WTC11 (cell line): ENCODE measurements at regions not wholly inside any gene's neighbourhood (a gene's known extent, or its start where the extent isn't known, plus 50 kb on each side); places are given as distances from the start of the nearest gene placed in this dataset.

Source experiments
- ATAC-seq: fragments of 200-7000 bp; cut with Tn5 transposase; 2 replicates; pipeline ENCODE4 v1.10.0; 2021; ENCODE audit warnings: mild to moderate bottlenecking, moderate library complexity
- CTCF ChIA-PET: fragments of 300-600 bp; sonication (Branson Sonifier 250); formaldehyde crosslinking; loops from one replicate; lab custom pipeline; 2021; ENCODE audit warnings: antibody characterized with exemption; lab: Charles Lee
- POLR2A ChIA-PET: fragments of 350-600 bp; sonication (Branson Sonifier 250); formaldehyde crosslinking; loops from one replicate; lab custom pipeline; 2021; ENCODE audit warnings: antibody characterized with exemption; lab: Charles Lee
- DNase-seq: peaks from one replicate; pipeline ENCODE4 v3.0.0; 2021; ENCODE audit warnings: low spot score
- H3K27ac Mint-ChIP-seq: 2 replicates; pipeline ENCODE4 v1.8.0; 2021; ENCODE audit warnings: mixed read lengths
- H3K27me3 Mint-ChIP-seq: 2 replicates; pipeline ENCODE4 v1.8.0; 2021; ENCODE audit warnings: low read depth, mild to moderate bottlenecking, moderate library complexity, mixed read lengths
- H3K36me3 Mint-ChIP-seq: 2 replicates; pipeline ENCODE4 v1.8.0; 2021; ENCODE audit warnings: mixed read lengths
- H3K4me1 Mint-ChIP-seq: 2 replicates; pipeline ENCODE4 v1.8.0; 2022; ENCODE audit warnings: mixed read lengths
- H3K4me3 Mint-ChIP-seq: 2 replicates; pipeline ENCODE4 v1.8.0; 2021; ENCODE audit warnings: mild to moderate bottlenecking, moderate library complexity, mixed read lengths
- H3K9me3 Mint-ChIP-seq: 2 replicates; pipeline ENCODE4 v1.8.0; 2021; ENCODE audit warnings: mixed read lengths
- AR ChIP-seq: fragments of 250-450 bp; sonication (Bioruptor Pico); IDR thresholded peaks from 2 replicates; pipeline ENCODE4 v1.9.0; 2021; ENCODE audit warnings: mild to moderate bottlenecking
- ATF6 ChIP-seq: sonication (generic); formaldehyde crosslinking; IDR thresholded peaks from 2 replicates; pipeline ENCODE4 v1.8.1; 2023; ENCODE audit warnings: mild to moderate bottlenecking, missing genetic modification reagents
- E2F1 ChIP-seq: sonication (generic); formaldehyde crosslinking; IDR thresholded peaks from 2 replicates; pipeline ENCODE4 v1.8.0; 2022; ENCODE audit warnings: mild to moderate bottlenecking, missing genetic modification reagents
- E2F5 ChIP-seq: sonication (generic); formaldehyde crosslinking; IDR thresholded peaks from 2 replicates; pipeline ENCODE4 v1.8.1; 2022; ENCODE audit warnings: mild to moderate bottlenecking, moderate library complexity, missing genetic modification reagents
- ESRRA ChIP-seq: sonication (generic); formaldehyde crosslinking; IDR thresholded peaks from 2 replicates; pipeline ENCODE4 v1.8.1; 2022; ENCODE audit warnings: mild to moderate bottlenecking, missing genetic modification reagents, borderline replicate concordance
- FOXJ3 ChIP-seq: sonication (generic); formaldehyde crosslinking; IDR thresholded peaks from 2 replicates; pipeline ENCODE4 v1.9.0; 2021; ENCODE audit warnings: missing genetic modification reagents, mild to moderate bottlenecking, borderline replicate concordance
- GRHL2 ChIP-seq: fragments of 250-450 bp; sonication (Bioruptor Pico); IDR thresholded peaks from 2 replicates; pipeline ENCODE4 v1.8.0; 2022; ENCODE audit warnings: mild to moderate bottlenecking, moderate library complexity; ENCODE audit not compliant: insufficient replicate concordance, severe bottlenecking
- JAZF1 ChIP-seq: fragments of 250-450 bp; sonication (Bioruptor Pico); IDR thresholded peaks from 2 replicates; pipeline ENCODE4 v1.9.0; 2021; ENCODE audit warnings: moderate library complexity, mild to moderate bottlenecking, inconsistent platforms
- MLX ChIP-seq: sonication (generic); formaldehyde crosslinking; IDR thresholded peaks from 2 replicates; pipeline ENCODE4 v1.8.1; 2023; ENCODE audit warnings: mild to moderate bottlenecking, missing genetic modification reagents, moderate library complexity
- NFATC4 ChIP-seq: fragments of 250-450 bp; sonication (Bioruptor Pico); IDR thresholded peaks from 2 replicates; pipeline ENCODE4 v1.9.0; 2021; ENCODE audit warnings: mild to moderate bottlenecking
- NR1H2 ChIP-seq: sonication (generic); formaldehyde crosslinking; IDR thresholded peaks from 2 replicates; pipeline ENCODE4 v1.9.0; 2021; ENCODE audit warnings: mild to moderate bottlenecking, moderate library complexity, missing genetic modification reagents
- OVOL2 ChIP-seq: fragments of 250-450 bp; sonication (Bioruptor Pico); IDR thresholded peaks from 2 replicates; pipeline ENCODE4 v1.9.0; 2021; ENCODE audit warnings: mild to moderate bottlenecking, borderline replicate concordance
- RORB ChIP-seq: fragments of 250-450 bp; sonication (Bioruptor Pico); IDR thresholded peaks from 2 replicates; pipeline ENCODE4 v1.9.0; 2021; ENCODE audit warnings: mild to moderate bottlenecking
- SMAD4 ChIP-seq: sonication (generic); formaldehyde crosslinking; IDR thresholded peaks from 2 replicates; pipeline ENCODE4 v1.8.0; 2022; ENCODE audit warnings: mild to moderate bottlenecking, missing genetic modification reagents
- SOX15 ChIP-seq: fragments of 250-450 bp; sonication (Bioruptor Pico); IDR thresholded peaks from 2 replicates; pipeline ENCODE4 v1.9.0; 2021; ENCODE audit warnings: mild to moderate bottlenecking
- STAT6 ChIP-seq: sonication (generic); formaldehyde crosslinking; conservative IDR thresholded peaks from 2 replicates; pipeline ENCODE4 v1.8.1; 2023; ENCODE audit warnings: mild to moderate bottlenecking, low read depth, missing genetic modification reagents, moderate library complexity
- TP53 ChIP-seq: sonication (generic); formaldehyde crosslinking; IDR thresholded peaks from 2 replicates; pipeline ENCODE4 v1.8.1; 2023; ENCODE audit warnings: mild to moderate bottlenecking, missing genetic modification reagents
- USF1 ChIP-seq: sonication (generic); formaldehyde crosslinking; IDR thresholded peaks from 2 replicates; pipeline ENCODE4 v1.8.0; 2022; ENCODE audit warnings: mild to moderate bottlenecking, missing genetic modification reagents
- ZMAT4 ChIP-seq: fragments of 250-450 bp; sonication (Bioruptor Pico); IDR thresholded peaks from 2 replicates; pipeline ENCODE4 v1.9.0; 2021; ENCODE audit warnings: mild to moderate bottlenecking
- ZNF671 ChIP-seq: fragments of 250-450 bp; sonication (Bioruptor Pico); IDR thresholded peaks from 2 replicates; pipeline ENCODE4 v1.8.0; 2021; ENCODE audit warnings: mild to moderate bottlenecking

- no peak for DNase-seq
- peak; percentile 77 for ATAC-seq
- H3K27me3 Mint-ChIP-seq = no peaks in the 10 kb centered on the region
- no peak overlapping the region for H3K4me3 Mint-ChIP-seq
- no peaks in the 10 kb centered on the region for H3K9me3 Mint-ChIP-seq
- ChIA-PET POLR2A (interaction anchor here (0.6 kb wide), 1 partner anchor 417 kb away, joined by 5 read pairs; no protein-coding TSS in a partner anchor), CTCF (no interaction called here)
- no peaks in the 10 kb centered on the region for H3K36me3 Mint-ChIP-seq
- peaks cover 3% of the 10 kb centered on the region; the same call in 1 of the 2 replicates for H3K4me1 Mint-ChIP-seq
- H3K27ac Mint-ChIP-seq = peak overlapping the region; percentile 37; the same call in 1 of the 2 replicates
- TF ChIP-seq ATF6 (no peak), NR1H2 (CRISPR knock-in tag) (no peak), E2F1 (CRISPR knock-in tag) (no peak), E2F5 (CRISPR knock-in tag) (no peak), ZMAT4 (CRISPR knock-in tag) (no peak), ESRRA (CRISPR knock-in tag) (no peak), USF1 (CRISPR knock-in tag) (no peak), JAZF1 (CRISPR knock-in tag) (no peak), ZNF671 (CRISPR knock-in tag) (no peak), FOXJ3 (CRISPR knock-in tag) (no peak), SMAD4 (CRISPR knock-in tag) (no peak), TP53 (no peak), NFATC4 (CRISPR knock-in tag) (no peak), GRHL2 (CRISPR knock-in tag) (no peak), RORB (CRISPR knock-in tag) (no peak)
Measured at GRCh38 chr7:125480762-125481161, 551.1 kb upstream of the POT1 start.

- Mint-ChIP-seq H3K9me3 (no peaks in the 10 kb centered on the region), H3K27me3 (no peaks in the 10 kb centered on the region), H3K36me3 (no peaks in the 10 kb centered on the region), H3K27ac (no peak overlapping the region), H3K4me3 (no peak overlapping the region), H3K4me1 (no peaks in the 10 kb centered on the region)
- no peak for TF ChIP-seq SOX15 (CRISPR knock-in tag)
- no peak for TF ChIP-seq OVOL2 (CRISPR knock-in tag)
- TF ChIP-seq MLX (CRISPR knock-in tag) = no peak
- TF ChIP-seq AR (CRISPR knock-in tag) = no peak
- no peak for TF ChIP-seq STAT6
- DNase-seq (no peak), ATAC-seq (peak; percentile 26)
- CTCF ChIA-PET = no interaction called here
- POLR2A ChIA-PET = no interaction called here
Measured at GRCh38 chr7:125468855-125469174, 539.2 kb upstream of the POT1 start.
